ENCODE measurements at regions not wholly inside any gene's neighbourhood (a gene's known extent, or its start where the extent isn't known, plus 50 kb on each side); places are given as distances from the start of the nearest gene placed in this dataset.

- H2AFZ ChIP-seq (ENCODE audit: low read length) = no peak overlapping the region
- H3K4me1 ChIP-seq (ENCODE audit: control insufficient read depth, extremely low read depth, insufficient read depth, low read length) = no peaks in the 10 kb centered on the region
- DNase-seq (ENCODE audit: low read depth in 2 of 2) = no peak
- no peaks in the 10 kb centered on the region for H3K79me2 ChIP-seq (ENCODE audit: control insufficient read depth, insufficient read depth, low read length)
- H3K9ac ChIP-seq (ENCODE audit: insufficient read depth, low read length) = no peak overlapping the region
- no peaks in the 10 kb centered on the region for H4K20me1 ChIP-seq (ENCODE audit: control insufficient read depth, extremely low read depth, insufficient read depth, low read length)
- H3K4me3 ChIP-seq (replicated peaks in 1 of 4; ENCODE audit: control extremely low read depth in 1 of 4, insufficient read depth in 1 of 4, low read depth in 3 of 4, low read length in 4 of 4) = no peak overlapping the region
- no peaks in the 10 kb centered on the region for H3K27me3 ChIP-seq (ENCODE audit: control insufficient read depth, insufficient read depth, low read length)
- no peak for TF ChIP-seq EZH2 (IDR thresholded peaks at IDR 0.05; ENCODE audit: low read length, missing control alignments)
- no peak for TF ChIP-seq CTCF (conservative IDR thresholded peaks at IDR 0.05 in 1 of 2, IDR thresholded peaks at IDR 0.05 in 1 of 2; ENCODE audit: low read depth in 1 of 2, low read length in 2 of 2)
- H3K4me2 ChIP-seq (ENCODE audit: extremely low read depth, insufficient read depth, low read length) = no peak overlapping the region
- H3K36me3 ChIP-seq (ENCODE audit: control insufficient read depth, insufficient read depth, low read length) = no peaks in the 10 kb centered on the region
- H3K27ac ChIP-seq (ENCODE audit: insufficient read depth, low read length) = no peak overlapping the region
- no peaks in the 10 kb centered on the region for H3K9me3 ChIP-seq (ENCODE audit: control insufficient read depth, insufficient read depth, low read depth, low read length)
These were observed 303.3 kb upstream of the FGF16 start for GRCh38 chrX:77143907-77144306.

DNA sequence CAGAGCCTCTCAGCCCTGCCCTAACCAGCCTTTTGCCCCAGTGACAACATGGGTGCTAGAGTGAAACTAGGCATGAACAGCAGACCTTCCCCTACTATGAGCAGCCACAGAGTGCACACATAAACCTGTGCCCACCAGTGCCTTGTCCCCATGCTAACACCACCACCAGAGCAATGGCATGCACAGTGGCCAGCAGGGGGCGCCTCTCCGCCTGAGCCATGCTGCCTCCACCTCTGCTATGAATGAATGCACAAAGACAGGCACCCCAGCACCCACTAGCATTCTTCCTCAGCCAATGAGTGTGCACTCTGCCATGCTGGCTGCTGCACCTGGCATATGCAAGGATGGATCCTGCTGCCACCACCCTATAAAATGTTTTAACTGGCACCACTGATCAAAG lies 286.9 kb upstream of the FGF16 start:
- Histone ChIP-seq H3K4me1 (ENCODE audit: control insufficient read depth, extremely low read depth, insufficient read depth, low read length) (no peaks in the 10 kb centered on the region), H3K36me3 (ENCODE audit: control insufficient read depth, insufficient read depth, low read length) (no peaks in the 10 kb centered on the region), H3K27ac (ENCODE audit: insufficient read depth, low read length) (no peak overlapping the region), H3K9ac (ENCODE audit: insufficient read depth, low read length) (no peak overlapping the region), H3K9me3 (ENCODE audit: control insufficient read depth, insufficient read depth, low read depth, low read length) (no peaks in the 10 kb centered on the region), H4K20me1 (ENCODE audit: control insufficient read depth, extremely low read depth, insufficient read depth, low read length) (no peaks in the 10 kb centered on the region), H3K79me2 (ENCODE audit: control insufficient read depth, insufficient read depth, low read length) (no peaks in the 10 kb centered on the region), H3K27me3 (ENCODE audit: control insufficient read depth, insufficient read depth, low read length) (no peaks in the 10 kb centered on the region), H2AFZ (ENCODE audit: low read length) (no peak overlapping the region), H3K4me2 (ENCODE audit: extremely low read depth, insufficient read depth, low read length) (no peak overlapping the region), H3K4me3 (replicated peaks in 1 of 4; ENCODE audit: control extremely low read depth in 1 of 4, insufficient read depth in 1 of 4, low read depth in 3 of 4, low read length in 4 of 4) (no peak overlapping the region)
- DNase-seq (ENCODE audit: low read depth in 2 of 2) = no peak
- TF ChIP-seq CTCF (conservative IDR thresholded peaks at IDR 0.05 in 1 of 2, IDR thresholded peaks at IDR 0.05 in 1 of 2; ENCODE audit: low read depth in 1 of 2, low read length in 2 of 2) (no peak), EZH2 (IDR thresholded peaks at IDR 0.05; ENCODE audit: low read length, missing control alignments) (no peak)

GRCh38 chrX:77162777-77163176 lies 284.4 kb upstream of the FGF16 start:
- H3K4me2 ChIP-seq (ENCODE audit: extremely low read depth, insufficient read depth, low read length) = no peak overlapping the region
- H3K79me2 ChIP-seq (ENCODE audit: control insufficient read depth, insufficient read depth, low read length) = no peaks in the 10 kb centered on the region
- DNase-seq (ENCODE audit: low read depth in 2 of 2) = no peak
- no peak overlapping the region for H2AFZ ChIP-seq (ENCODE audit: low read length)
- no peaks in the 10 kb centered on the region for H3K9me3 ChIP-seq (ENCODE audit: control insufficient read depth, insufficient read depth, low read depth, low read length)
- TF ChIP-seq EZH2 (IDR thresholded peaks at IDR 0.05; ENCODE audit: low read length, missing control alignments) = no peak
- no peak for TF ChIP-seq CTCF (conservative IDR thresholded peaks at IDR 0.05 in 1 of 2, IDR thresholded peaks at IDR 0.05 in 1 of 2; ENCODE audit: low read depth in 1 of 2, low read length in 2 of 2)
- no peaks in the 10 kb centered on the region for H3K36me3 ChIP-seq (ENCODE audit: control insufficient read depth, insufficient read depth, low read length)
- no peaks in the 10 kb centered on the region for H3K4me1 ChIP-seq (ENCODE audit: control insufficient read depth, extremely low read depth, insufficient read depth, low read length)
- H3K27me3 ChIP-seq (ENCODE audit: control insufficient read depth, insufficient read depth, low read length) = no peaks in the 10 kb centered on the region
- no peaks in the 10 kb centered on the region for H4K20me1 ChIP-seq (ENCODE audit: control insufficient read depth, extremely low read depth, insufficient read depth, low read length)
- no peak overlapping the region for H3K9ac ChIP-seq (ENCODE audit: insufficient read depth, low read length)
- H3K4me3 ChIP-seq (replicated peaks in 1 of 4; ENCODE audit: control extremely low read depth in 1 of 4, insufficient read depth in 1 of 4, low read depth in 3 of 4, low read length in 4 of 4) = no peak overlapping the region
- no peak overlapping the region for H3K27ac ChIP-seq (ENCODE audit: insufficient read depth, low read length)

Data from fibroblast of lung (primary cell).